CD4-positive, alpha-beta T cell treated with Interleukin-15 for 4 hours (primary cell): ENCODE measurements at regions not wholly inside any gene's neighbourhood (a gene's known extent, or its start where the extent isn't known, plus 50 kb on each side); places are given as distances from the start of the nearest gene placed in this dataset.

ENCODE experiments used
- DNase-seq: peaks from one replicate; pipeline ENCODE4 v3.0.0-alpha.2; 2020; ENCODE audit warnings: low spot score

- no peak for DNase-seq
Observed at GRCh38 chr9:87157366-87158031, 210.2 kb upstream of the GAS1 start.

GRCh38 chr9:87158765-87159164 is 211.5 kb upstream of the GAS1 start:
- DNase-seq: no peak

GRCh38 chr9:87160148-87161102 is 213.1 kb upstream of the GAS1 start:
- no peak for DNase-seq

GRCh38 chr9:87167161-87167560 is 219.9 kb upstream of the GAS1 start:
- no peak for DNase-seq

- no peak for DNase-seq
Observed at GRCh38 chr9:87167582-87167981, 220.3 kb upstream of the GAS1 start.

GRCh38 chr9:87178302-87178701 is 231.0 kb upstream of the GAS1 start:
- DNase-seq: no peak

- DNase-seq: no peak
Observed at GRCh38 chr9:87179553-87180340, 232.4 kb upstream of the GAS1 start.

GRCh38 chr9:87180361-87180760 is 233.1 kb upstream of the GAS1 start:
- no peak for DNase-seq

GRCh38 chr9:87180841-87181240 is 233.5 kb upstream of the GAS1 start:
- no peak for DNase-seq

GRCh38 chr9:87181670-87182069 is 234.4 kb upstream of the GAS1 start:
- DNase-seq: no peak

GRCh38 chr9:87184956-87185642 is 237.8 kb upstream of the GAS1 start:
- no peak for DNase-seq

GRCh38 chr9:87187656-87188055 is 240.3 kb upstream of the GAS1 start:
- DNase-seq: no peak

- no peak for DNase-seq
Observed at GRCh38 chr9:87189006-87189405, 241.7 kb upstream of the GAS1 start.

- no peak for DNase-seq
Observed at GRCh38 chr9:87193151-87193550, 245.8 kb upstream of the GAS1 start.

- DNase-seq: no peak
Observed at GRCh38 chr9:87193925-87194868, 246.9 kb upstream of the GAS1 start.

- no peak for DNase-seq
Observed at GRCh38 chr9:87195306-87195705, 248.0 kb upstream of the GAS1 start.

GRCh38 chr9:87197349-87198130 is 250.2 kb upstream of the GAS1 start:
- no peak for DNase-seq

GRCh38 chr9:87198716-87199115 is 251.4 kb upstream of the GAS1 start:
- no peak for DNase-seq

- no peak for DNase-seq
Observed at GRCh38 chr9:87199278-87199677, 252.0 kb upstream of the GAS1 start.

- DNase-seq: no peak
Observed at GRCh38 chr9:87199782-87200181, 252.5 kb upstream of the GAS1 start.
